AG09319 (cell line): ENCODE measurements at regions not wholly inside any gene's neighbourhood (a gene's known extent, or its start where the extent isn't known, plus 50 kb on each side); places are given as distances from the start of the nearest gene placed in this dataset.

Experiments used
- DNase-seq: peaks from one replicate; pipeline ENCODE4 v3.0.0-alpha.2; 2010; ENCODE audit warnings: low read depth; ENCODE audit errors: extremely low read depth
- CTCF ChIP-seq: IDR thresholded peaks from 2 replicates; pipeline ENCODE4 v1.5.1; 2011; ENCODE audit warnings: low read depth, mild to moderate bottlenecking, inconsistent platforms, low read length, moderate library complexity

DNA sequence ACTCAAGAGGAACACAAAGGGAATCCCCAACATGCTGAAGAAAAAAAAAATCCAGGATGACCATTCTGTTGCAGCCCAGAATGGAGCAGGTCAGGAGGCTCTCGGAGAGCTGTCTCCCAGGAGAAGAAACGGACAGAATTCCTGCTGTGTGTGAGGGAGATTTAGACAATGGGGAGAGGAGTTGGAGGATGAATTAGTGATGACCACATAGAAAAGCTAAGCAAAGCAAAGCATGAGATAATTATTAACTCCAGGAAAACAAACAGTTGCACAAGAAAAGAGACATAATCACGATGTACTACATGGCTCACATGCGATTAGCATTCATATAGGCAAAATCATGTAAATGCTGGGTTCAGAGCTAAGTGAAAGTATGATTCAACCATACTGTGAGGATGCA is 61.1 kb upstream of the SMYD2 start:
- no peak for DNase-seq
- TF ChIP-seq CTCF: no peak

DNA sequence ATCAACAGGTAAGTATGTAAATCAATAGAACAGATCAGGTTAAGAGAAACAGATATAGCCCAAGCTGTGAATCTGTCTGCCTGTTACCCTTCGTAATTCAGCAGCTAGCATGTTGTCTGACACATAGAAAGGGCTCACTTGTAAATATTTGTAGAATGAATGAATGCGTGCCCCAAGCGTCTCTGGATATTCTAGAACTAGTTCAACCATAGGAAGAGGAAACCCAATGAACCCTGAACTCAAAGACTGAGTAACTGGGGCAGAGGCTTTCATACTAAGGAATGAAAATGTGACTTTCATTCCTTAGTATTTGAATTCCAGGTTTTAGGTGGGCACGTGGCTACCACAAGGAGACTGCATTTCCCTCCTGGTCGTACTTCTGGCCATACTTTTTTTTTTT is 60.1 kb upstream of the SMYD2 start:
- TF ChIP-seq CTCF: no peak

GRCh38 chr1:214224611-214225354 is 56.2 kb upstream of the SMYD2 start:
- DNase-seq: no peak
- no peak for TF ChIP-seq CTCF

More for the DNA sequence above, 60.1 kb upstream of the SMYD2 start:
- no peak for DNase-seq

- TF ChIP-seq CTCF: no peak
- no peak for DNase-seq
These were observed 52.0 kb upstream of the SMYD2 start for GRCh38 chr1:214228976-214229375.

- DNase-seq: no peak
- TF ChIP-seq CTCF: no peak
These were observed 51.2 kb upstream of the SMYD2 start for GRCh38 chr1:214229736-214230135.
